ENCODE measurements at regions not wholly inside any gene's neighbourhood (a gene's known extent, or its start where the extent isn't known, plus 50 kb on each side); places are given as distances from the start of the nearest gene placed in this dataset.

GRCh38 chr10:8969853-8970252 is 915.4 kb downstream of the GATA3 start:
- no peak for DNase-seq (ENCODE audit: low spot score)

- peak; percentile 10 for DNase-seq (ENCODE audit: low spot score)
Measured at GRCh38 chr10:8975535-8975934, 921.0 kb downstream of the GATA3 start.

- DNase-seq (ENCODE audit: low spot score) = peak; percentile 4
Measured at GRCh38 chr10:8978100-8978499, 923.6 kb downstream of the GATA3 start.

- no peak for DNase-seq (ENCODE audit: low spot score)
Measured at GRCh38 chr10:8979976-8980375, 925.5 kb downstream of the GATA3 start.

GRCh38 chr10:8981277-8981676 is 926.8 kb downstream of the GATA3 start:
- DNase-seq (ENCODE audit: low spot score) = no peak

GRCh38 chr10:8985651-8986050 is 931.2 kb downstream of the GATA3 start:
- DNase-seq (ENCODE audit: low spot score) = no peak

GRCh38 chr10:8986975-8987374 is 932.5 kb downstream of the GATA3 start:
- no peak for DNase-seq (ENCODE audit: low spot score)

- no peak for DNase-seq (ENCODE audit: low spot score)
Measured at GRCh38 chr10:8987712-8988111, 933.2 kb downstream of the GATA3 start.

GRCh38 chr10:8990280-8990987 is 935.9 kb downstream of the GATA3 start:
- DNase-seq (ENCODE audit: low spot score) = no peak

GRCh38 chr10:8992009-8992408 is 937.5 kb downstream of the GATA3 start:
- DNase-seq (ENCODE audit: low spot score) = no peak

- no peak for DNase-seq (ENCODE audit: low spot score)
Measured at GRCh38 chr10:8993864-8994263, 939.4 kb downstream of the GATA3 start.

GRCh38 chr10:8998751-8999150 is 944.3 kb downstream of the GATA3 start:
- DNase-seq (ENCODE audit: low spot score) = peak; percentile 9

- no peak for DNase-seq (ENCODE audit: low spot score)
Measured at GRCh38 chr10:9003122-9003521, 948.6 kb downstream of the GATA3 start.

GRCh38 chr10:9004736-9005135 is 950.2 kb downstream of the GATA3 start:
- no peak for DNase-seq (ENCODE audit: low spot score)

- DNase-seq (ENCODE audit: low spot score) = no peak
Measured at GRCh38 chr10:9009505-9009904, 955.0 kb downstream of the GATA3 start.

GRCh38 chr10:9010093-9010492 is 955.6 kb downstream of the GATA3 start:
- DNase-seq (ENCODE audit: low spot score) = no peak

GRCh38 chr10:9010931-9011670 is 956.6 kb downstream of the GATA3 start:
- no peak for DNase-seq (ENCODE audit: low spot score)

GRCh38 chr10:9012312-9012711 is 957.8 kb downstream of the GATA3 start:
- peak; percentile 19 for DNase-seq (ENCODE audit: low spot score)

GRCh38 chr10:9015005-9015404 is 960.5 kb downstream of the GATA3 start:
- DNase-seq (ENCODE audit: low spot score) = no peak

- DNase-seq (ENCODE audit: low spot score) = no peak
Measured at GRCh38 chr10:9015447-9015846, 961.0 kb downstream of the GATA3 start.

GRCh38 chr10:9016930-9017329 is 962.4 kb downstream of the GATA3 start:
- no peak for DNase-seq (ENCODE audit: low spot score)

GRCh38 chr10:9018195-9019173 is 964.0 kb downstream of the GATA3 start:
- DNase-seq (ENCODE audit: low spot score) = peak; percentile 13
